ENCODE measurements at regions not wholly inside any gene's neighbourhood (a gene's known extent, or its start where the extent isn't known, plus 50 kb on each side); places are given as distances from the start of the nearest gene placed in this dataset.
"Not testable (repeated sequence)": the region's sequence is repeated elsewhere in the genome, so short reads cannot be mapped to it uniquely, and the experiment has no call there.

DNA sequence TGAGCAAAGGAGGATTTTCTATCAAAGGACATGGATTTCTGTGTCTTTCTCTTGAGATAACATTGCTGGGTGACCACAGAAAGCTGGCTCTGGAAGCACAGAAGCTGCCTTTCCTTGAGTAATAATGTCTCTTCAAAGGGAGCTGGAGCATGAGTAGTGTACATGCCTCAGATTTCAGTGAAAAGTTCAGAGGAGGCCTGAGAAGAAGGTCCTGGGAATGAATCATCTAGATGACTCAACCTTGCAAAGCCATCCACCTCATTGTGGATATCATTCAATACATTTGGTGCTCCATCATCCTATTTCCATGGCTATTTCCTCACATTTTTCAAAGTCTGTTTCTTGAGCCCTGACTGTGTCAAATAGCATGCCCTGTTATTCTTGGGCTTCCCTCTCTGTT, 125.6 kb upstream of the POTEB2 start:
- H4K20me1 ChIP-seq (ENCODE audit: insufficient read depth, low read length, poor library complexity, severe bottlenecking); H3K4me2 ChIP-seq (ENCODE audit: low read depth, low read length, poor library complexity, severe bottlenecking); H3K27me3 ChIP-seq (ENCODE audit: insufficient read depth, low read length, poor library complexity, severe bottlenecking); H3K9me3 ChIP-seq (ENCODE audit: insufficient read depth, low read depth, low read length); H3K79me2 ChIP-seq (ENCODE audit: insufficient read depth, low read length); H3K9ac ChIP-seq (ENCODE audit: low read depth, low read length, poor library complexity, severe bottlenecking); H3K36me3 ChIP-seq (ENCODE audit: insufficient read depth, low read length); H2AFZ ChIP-seq (ENCODE audit: low read length); H3F3A ChIP-seq (ENCODE audit: low read depth); H3K9me2 ChIP-seq (replicated peaks; ENCODE audit: low read depth, low read length); H3K4me1 ChIP-seq (ENCODE audit: insufficient read depth, low read length, poor library complexity, severe bottlenecking); H3K4me3 ChIP-seq (ENCODE audit: low read length, poor library complexity, severe bottlenecking): not testable (repeated sequence)

DNA sequence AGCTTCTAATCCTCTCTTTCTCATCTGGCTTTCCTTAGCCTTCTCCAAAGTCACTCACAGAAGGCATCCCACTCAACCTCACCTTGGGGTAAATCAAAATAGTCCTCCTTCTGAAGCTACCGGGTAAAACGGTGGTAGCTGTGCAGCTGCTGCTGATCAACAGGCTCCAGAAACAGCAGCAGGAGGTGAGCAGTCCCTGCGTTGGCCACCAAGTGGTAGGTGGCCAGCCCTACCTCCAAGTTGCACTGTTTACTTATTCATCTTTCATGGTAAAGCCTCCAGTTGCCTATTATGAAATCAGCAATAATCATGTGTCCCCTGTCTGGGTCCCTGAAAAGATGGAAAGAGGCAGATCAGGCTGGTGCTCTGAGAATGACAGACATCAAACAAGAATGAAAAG, 125.1 kb upstream of the POTEB2 start:
- H3K9me2 ChIP-seq (replicated peaks; ENCODE audit: low read depth, low read length); H3F3A ChIP-seq (ENCODE audit: low read depth); H3K4me1 ChIP-seq (ENCODE audit: insufficient read depth, low read length, poor library complexity, severe bottlenecking); H3K9me3 ChIP-seq (ENCODE audit: insufficient read depth, low read depth, low read length); H3K27me3 ChIP-seq (ENCODE audit: insufficient read depth, low read length, poor library complexity, severe bottlenecking); H4K20me1 ChIP-seq (ENCODE audit: insufficient read depth, low read length, poor library complexity, severe bottlenecking); H3K79me2 ChIP-seq (ENCODE audit: insufficient read depth, low read length); H3K36me3 ChIP-seq (ENCODE audit: insufficient read depth, low read length); H3K9ac ChIP-seq (ENCODE audit: low read depth, low read length, poor library complexity, severe bottlenecking); H2AFZ ChIP-seq (ENCODE audit: low read length); H3K4me3 ChIP-seq (ENCODE audit: low read length, poor library complexity, severe bottlenecking); H3K4me2 ChIP-seq (ENCODE audit: low read depth, low read length, poor library complexity, severe bottlenecking): not testable (repeated sequence)

DNA sequence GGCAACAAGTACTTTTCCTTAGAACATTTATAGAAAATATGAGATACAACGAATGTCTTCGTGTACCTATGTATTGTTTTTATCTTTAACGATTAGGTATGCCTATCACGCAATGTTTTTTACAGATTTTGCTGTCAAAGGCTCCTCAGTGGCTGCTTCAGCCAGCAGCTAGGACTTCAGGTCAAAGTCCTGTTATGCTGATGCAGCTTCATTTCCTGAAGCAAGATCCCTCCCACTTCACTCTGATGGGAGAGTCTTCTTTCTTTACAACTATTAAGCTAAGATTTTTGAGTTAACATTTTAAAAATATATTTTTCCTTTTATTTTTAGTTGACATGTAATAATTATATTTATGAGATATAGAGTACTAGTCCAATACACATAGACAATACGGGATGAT, 120.7 kb upstream of the POTEB2 start:
- H3K27me3 ChIP-seq (ENCODE audit: insufficient read depth, low read length, poor library complexity, severe bottlenecking); H3K4me3 ChIP-seq (ENCODE audit: low read length, poor library complexity, severe bottlenecking); H4K20me1 ChIP-seq (ENCODE audit: insufficient read depth, low read length, poor library complexity, severe bottlenecking); H3K9ac ChIP-seq (ENCODE audit: low read depth, low read length, poor library complexity, severe bottlenecking); H3K36me3 ChIP-seq (ENCODE audit: insufficient read depth, low read length); H3K4me1 ChIP-seq (ENCODE audit: insufficient read depth, low read length, poor library complexity, severe bottlenecking); H3K9me3 ChIP-seq (ENCODE audit: insufficient read depth, low read depth, low read length); H3K79me2 ChIP-seq (ENCODE audit: insufficient read depth, low read length); H3K4me2 ChIP-seq (ENCODE audit: low read depth, low read length, poor library complexity, severe bottlenecking); H3K9me2 ChIP-seq (replicated peaks; ENCODE audit: low read depth, low read length); H3F3A ChIP-seq (ENCODE audit: low read depth); H2AFZ ChIP-seq (ENCODE audit: low read length): not testable (repeated sequence)

- H2AFZ ChIP-seq (ENCODE audit: low read length); H3F3A ChIP-seq (ENCODE audit: low read depth); H3K4me1 ChIP-seq (ENCODE audit: insufficient read depth, low read length, poor library complexity, severe bottlenecking); H3K4me3 ChIP-seq (ENCODE audit: low read length, poor library complexity, severe bottlenecking); H3K9me2 ChIP-seq (replicated peaks; ENCODE audit: low read depth, low read length); H3K4me2 ChIP-seq (ENCODE audit: low read depth, low read length, poor library complexity, severe bottlenecking); H4K20me1 ChIP-seq (ENCODE audit: insufficient read depth, low read length, poor library complexity, severe bottlenecking); H3K27me3 ChIP-seq (ENCODE audit: insufficient read depth, low read length, poor library complexity, severe bottlenecking); H3K79me2 ChIP-seq (ENCODE audit: insufficient read depth, low read length); H3K36me3 ChIP-seq (ENCODE audit: insufficient read depth, low read length); H3K9me3 ChIP-seq (ENCODE audit: insufficient read depth, low read depth, low read length); H3K9ac ChIP-seq (ENCODE audit: low read depth, low read length, poor library complexity, severe bottlenecking): not testable (repeated sequence)
Measured at GRCh38 chr15:20978057-20978456, 111.9 kb upstream of the POTEB2 start.

GRCh38 chr15:20972762-20973161, 106.6 kb upstream of the POTEB2 start:
- H3F3A ChIP-seq (ENCODE audit: low read depth); H3K79me2 ChIP-seq (ENCODE audit: insufficient read depth, low read length); H3K36me3 ChIP-seq (ENCODE audit: insufficient read depth, low read length); H2AFZ ChIP-seq (ENCODE audit: low read length); H3K4me3 ChIP-seq (ENCODE audit: low read length, poor library complexity, severe bottlenecking); H4K20me1 ChIP-seq (ENCODE audit: insufficient read depth, low read length, poor library complexity, severe bottlenecking); H3K4me1 ChIP-seq (ENCODE audit: insufficient read depth, low read length, poor library complexity, severe bottlenecking); H3K9me3 ChIP-seq (ENCODE audit: insufficient read depth, low read depth, low read length); H3K9ac ChIP-seq (ENCODE audit: low read depth, low read length, poor library complexity, severe bottlenecking); H3K27me3 ChIP-seq (ENCODE audit: insufficient read depth, low read length, poor library complexity, severe bottlenecking); H3K9me2 ChIP-seq (replicated peaks; ENCODE audit: low read depth, low read length); H3K4me2 ChIP-seq (ENCODE audit: low read depth, low read length, poor library complexity, severe bottlenecking): not testable (repeated sequence)

DNA sequence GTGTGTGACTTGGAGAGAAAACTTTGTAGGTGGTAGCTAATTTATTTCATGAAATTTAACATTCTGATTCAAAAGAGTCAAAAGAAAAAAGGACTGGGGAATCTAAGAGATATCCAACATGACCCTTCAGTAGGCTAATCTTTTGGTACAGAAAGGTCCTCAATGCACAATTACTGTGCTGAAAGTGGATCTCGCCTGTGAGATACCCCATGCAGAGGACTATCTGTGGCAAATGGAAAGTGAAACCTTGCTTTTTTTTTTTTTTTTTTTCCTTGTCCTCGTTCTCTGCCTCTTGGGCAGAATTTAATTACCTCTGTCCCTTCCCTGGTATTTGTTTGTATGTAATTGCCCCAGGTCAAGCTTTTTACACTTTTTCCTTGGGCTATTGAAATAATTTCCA, 93.2 kb upstream of the POTEB2 start:
- not testable (repeated sequence) for H3K4me3 ChIP-seq (ENCODE audit: low read length, poor library complexity, severe bottlenecking); H3F3A ChIP-seq (ENCODE audit: low read depth); H3K9me3 ChIP-seq (ENCODE audit: insufficient read depth, low read depth, low read length); H3K4me1 ChIP-seq (ENCODE audit: insufficient read depth, low read length, poor library complexity, severe bottlenecking); H3K27me3 ChIP-seq (ENCODE audit: insufficient read depth, low read length, poor library complexity, severe bottlenecking); H3K9me2 ChIP-seq (replicated peaks; ENCODE audit: low read depth, low read length); H3K4me2 ChIP-seq (ENCODE audit: low read depth, low read length, poor library complexity, severe bottlenecking); H4K20me1 ChIP-seq (ENCODE audit: insufficient read depth, low read length, poor library complexity, severe bottlenecking); H2AFZ ChIP-seq (ENCODE audit: low read length); H3K9ac ChIP-seq (ENCODE audit: low read depth, low read length, poor library complexity, severe bottlenecking); H3K36me3 ChIP-seq (ENCODE audit: insufficient read depth, low read length); H3K79me2 ChIP-seq (ENCODE audit: insufficient read depth, low read length)

GRCh38 chr15:20929322-20929721, 63.2 kb upstream of the POTEB2 start:
- H3K9ac ChIP-seq (ENCODE audit: low read depth, low read length, poor library complexity, severe bottlenecking); H2AFZ ChIP-seq (ENCODE audit: low read length); H3F3A ChIP-seq (ENCODE audit: low read depth); H3K27me3 ChIP-seq (ENCODE audit: insufficient read depth, low read length, poor library complexity, severe bottlenecking); H3K9me3 ChIP-seq (ENCODE audit: insufficient read depth, low read depth, low read length); H3K4me2 ChIP-seq (ENCODE audit: low read depth, low read length, poor library complexity, severe bottlenecking); H3K79me2 ChIP-seq (ENCODE audit: insufficient read depth, low read length); H4K20me1 ChIP-seq (ENCODE audit: insufficient read depth, low read length, poor library complexity, severe bottlenecking); H3K9me2 ChIP-seq (replicated peaks; ENCODE audit: low read depth, low read length); H3K4me1 ChIP-seq (ENCODE audit: insufficient read depth, low read length, poor library complexity, severe bottlenecking); H3K4me3 ChIP-seq (ENCODE audit: low read length, poor library complexity, severe bottlenecking); H3K36me3 ChIP-seq (ENCODE audit: insufficient read depth, low read length): not testable (repeated sequence)

Data from Loucy (cell line).